ENCODE measurements at regions not wholly inside any gene's neighbourhood (a gene's known extent, or its start where the extent isn't known, plus 50 kb on each side); places are given as distances from the start of the nearest gene placed in this dataset.
A peak's percentile ranks its signal among the peaks of the same experiment; 100 is the strongest.
"Not testable (repeated sequence)": the region's sequence is repeated elsewhere in the genome, so short reads cannot be mapped to it uniquely, and the experiment has no call there.

DNA sequence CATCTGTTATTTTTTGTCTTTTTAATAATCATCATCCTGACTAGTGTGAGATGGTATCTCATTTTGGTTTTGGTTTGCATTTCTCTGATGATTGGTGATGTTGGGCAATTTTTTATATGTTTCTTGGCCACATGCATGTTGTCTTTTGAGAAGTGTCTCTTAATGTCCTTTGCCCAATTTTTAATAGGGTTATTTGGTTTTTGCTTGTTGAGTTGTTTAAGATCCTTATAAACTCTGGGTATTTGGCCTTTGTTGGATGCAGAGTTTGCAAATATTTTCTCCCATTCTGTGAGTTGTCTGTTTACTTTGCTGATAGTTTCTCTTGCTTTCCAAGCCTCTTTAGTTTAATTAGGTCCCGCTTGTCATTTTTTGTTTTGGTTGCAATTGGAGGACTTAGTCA lies 152.1 kb upstream of the MED14 start:
- TF ChIP-seq, protein P1, sequence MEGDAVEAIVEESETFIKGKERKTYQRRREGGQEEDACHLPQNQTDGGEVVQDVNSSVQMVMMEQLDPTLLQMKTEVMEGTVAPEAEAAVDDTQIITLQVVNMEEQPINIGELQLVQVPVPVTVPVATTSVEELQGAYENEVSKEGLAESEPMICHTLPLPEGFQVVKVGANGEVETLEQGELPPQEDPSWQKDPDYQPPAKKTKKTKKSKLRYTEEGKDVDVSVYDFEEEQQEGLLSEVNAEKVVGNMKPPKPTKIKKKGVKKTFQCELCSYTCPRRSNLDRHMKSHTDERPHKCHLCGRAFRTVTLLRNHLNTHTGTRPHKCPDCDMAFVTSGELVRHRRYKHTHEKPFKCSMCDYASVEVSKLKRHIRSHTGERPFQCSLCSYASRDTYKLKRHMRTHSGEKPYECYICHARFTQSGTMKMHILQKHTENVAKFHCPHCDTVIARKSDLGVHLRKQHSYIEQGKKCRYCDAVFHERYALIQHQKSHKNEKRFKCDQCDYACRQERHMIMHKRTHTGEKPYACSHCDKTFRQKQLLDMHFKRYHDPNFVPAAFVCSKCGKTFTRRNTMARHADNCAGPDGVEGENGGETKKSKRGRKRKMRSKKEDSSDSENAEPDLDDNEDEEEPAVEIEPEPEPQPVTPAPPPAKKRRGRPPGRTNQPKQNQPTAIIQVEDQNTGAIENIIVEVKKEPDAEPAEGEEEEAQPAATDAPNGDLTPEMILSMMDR (IDR thresholded peaks at IDR 0.05; ENCODE audit: insufficient read depth, low read depth, low read length, missing control alignments), result no peak
- H3K4me3 ChIP-seq (ENCODE audit: low read depth, low read length), result no peak overlapping the region
- no peak for DNase-seq (ENCODE audit: low read depth)

DNA sequence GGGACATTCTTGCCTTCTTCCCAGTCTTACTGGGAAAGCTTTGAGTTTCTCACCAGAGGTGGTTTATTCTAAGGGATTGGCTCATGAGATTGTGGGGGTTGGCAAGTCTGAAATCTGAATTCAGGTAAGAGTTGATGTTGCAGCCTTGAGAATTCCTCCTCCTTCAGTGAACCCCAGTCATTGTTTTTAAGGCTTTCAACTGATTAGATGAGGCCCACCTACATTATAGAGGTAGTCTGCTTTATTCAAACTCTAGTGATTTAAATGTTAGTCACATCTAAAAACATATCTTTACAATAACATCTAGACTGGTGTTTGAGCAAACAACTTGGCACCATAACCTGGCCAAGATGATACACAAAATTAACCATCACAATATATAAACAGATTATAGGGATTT lies 156.5 kb upstream of the MED14 start:
- TF ChIP-seq, protein P1 (IDR thresholded peaks at IDR 0.05; ENCODE audit: insufficient read depth, low read depth, low read length, missing control alignments), result no peak
- H3K4me3 ChIP-seq (ENCODE audit: low read depth, low read length), result no peak overlapping the region
- no peak for DNase-seq (ENCODE audit: low read depth)

DNA sequence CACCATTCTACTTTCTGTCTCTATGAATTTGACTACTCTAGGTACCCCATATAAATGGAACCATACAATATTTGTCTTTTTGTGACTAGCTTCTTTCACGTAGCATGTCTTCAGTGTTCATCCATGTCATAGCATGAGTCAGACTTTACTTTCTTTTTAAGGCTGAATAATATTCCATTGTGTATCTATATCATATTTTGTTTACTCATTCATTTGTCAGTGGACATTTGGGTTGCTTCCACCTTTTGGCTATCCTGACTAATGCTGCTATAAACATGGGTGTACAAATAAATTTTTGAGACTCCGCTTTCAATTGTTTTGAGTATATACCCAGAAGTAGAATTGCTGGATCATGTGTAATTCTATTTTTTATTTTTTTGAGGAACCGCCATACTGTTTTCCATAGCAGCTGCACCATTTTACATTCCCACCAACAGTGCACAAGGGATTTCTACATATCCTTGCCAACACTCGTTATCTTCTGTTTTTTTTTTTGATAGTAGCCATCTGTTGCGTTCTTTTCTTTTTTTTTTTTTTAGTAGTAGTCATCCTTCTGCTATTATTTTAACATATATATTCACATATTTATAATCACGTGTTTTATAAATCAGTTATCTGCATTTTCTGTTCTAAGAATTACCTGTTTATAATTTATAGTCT lies 158.0 kb upstream of the MED14 start:
- no peak for DNase-seq (ENCODE audit: low read depth)
- TF ChIP-seq, protein P1 (IDR thresholded peaks at IDR 0.05; ENCODE audit: insufficient read depth, low read depth, low read length, missing control alignments), result no peak
- H3K4me3 ChIP-seq (ENCODE audit: low read depth, low read length), result no peak overlapping the region

DNA sequence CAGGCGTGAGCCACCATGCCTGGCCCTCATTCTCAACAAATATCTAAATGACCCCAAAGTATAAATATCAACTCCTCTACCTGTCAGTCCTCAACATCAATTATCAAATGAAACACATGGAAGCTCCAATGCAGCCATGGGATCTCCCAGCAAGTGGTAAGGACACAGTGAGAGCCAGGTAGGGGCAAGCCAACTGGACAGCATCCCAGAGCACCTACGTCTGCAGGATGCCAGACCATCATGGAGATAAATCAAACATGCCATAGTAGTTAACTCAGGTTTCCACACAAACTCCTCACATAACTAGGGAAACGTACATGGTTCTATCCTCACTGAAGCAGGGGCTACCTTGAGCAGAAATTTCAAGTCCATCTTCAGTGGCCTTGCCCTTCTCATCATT lies 159.9 kb upstream of the MED14 start:
- TF ChIP-seq, protein P1 (IDR thresholded peaks at IDR 0.05; ENCODE audit: insufficient read depth, low read depth, low read length, missing control alignments), result no peak
- no peak for DNase-seq (ENCODE audit: low read depth)

DNA sequence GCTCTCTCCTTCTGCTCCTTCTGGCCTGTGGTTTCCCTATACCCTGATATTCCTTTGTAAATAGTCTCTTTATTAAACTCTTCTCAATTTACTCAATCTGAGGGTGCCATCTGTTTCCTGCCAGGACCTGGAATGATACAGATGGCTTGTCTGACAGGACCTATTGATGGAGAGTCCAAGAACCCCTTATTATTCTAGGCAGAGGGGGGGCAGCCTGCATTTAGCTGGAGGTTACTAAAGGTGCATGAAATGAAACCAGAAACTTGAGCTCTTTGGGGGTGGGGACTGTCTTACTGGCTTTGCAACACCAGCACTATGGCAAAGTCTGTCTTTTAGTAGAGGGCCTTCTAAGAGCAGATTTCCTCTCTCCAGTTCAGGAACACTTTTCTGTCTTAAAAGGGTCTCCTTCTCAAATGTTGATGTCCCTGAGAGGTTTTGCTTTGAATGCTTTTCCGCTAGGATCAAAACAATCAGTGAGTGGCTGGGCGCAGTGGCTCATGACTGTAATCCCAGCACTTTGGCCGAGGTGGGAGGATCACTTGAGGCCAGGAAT lies 162.5 kb upstream of the MED14 start:
- H3K4me3 ChIP-seq (ENCODE audit: low read depth, low read length), result no peak overlapping the region
- DNase-seq (ENCODE audit: low read depth), result peak; percentile 1
- TF ChIP-seq, protein P1 (IDR thresholded peaks at IDR 0.05; ENCODE audit: insufficient read depth, low read depth, low read length, missing control alignments), result no peak

More for the DNA sequence above, 159.9 kb upstream of the MED14 start:
- H3K4me3 ChIP-seq (ENCODE audit: low read depth, low read length), result no peak overlapping the region

DNA sequence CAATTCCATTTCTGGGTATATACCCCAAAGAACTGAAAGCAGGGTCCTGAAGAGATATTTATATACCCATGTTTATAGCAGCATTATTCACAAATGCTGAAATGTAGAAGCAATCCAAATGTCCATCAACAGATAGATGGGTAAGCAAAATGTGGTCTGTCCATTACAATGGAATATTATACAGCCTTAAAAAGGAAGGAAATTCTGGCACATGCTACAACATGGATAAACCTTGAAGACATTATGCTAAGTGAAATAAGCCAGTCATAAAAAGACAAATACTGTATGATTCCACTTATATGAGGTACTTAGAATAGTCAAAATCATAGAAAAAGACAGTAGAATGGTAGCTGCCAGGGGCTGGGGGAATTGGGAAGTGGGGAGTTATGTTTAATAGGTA lies 169.4 kb upstream of the MED14 start:
- H3K4me3 ChIP-seq (ENCODE audit: low read depth, low read length); DNase-seq (ENCODE audit: low read depth): not testable (repeated sequence)

DNA sequence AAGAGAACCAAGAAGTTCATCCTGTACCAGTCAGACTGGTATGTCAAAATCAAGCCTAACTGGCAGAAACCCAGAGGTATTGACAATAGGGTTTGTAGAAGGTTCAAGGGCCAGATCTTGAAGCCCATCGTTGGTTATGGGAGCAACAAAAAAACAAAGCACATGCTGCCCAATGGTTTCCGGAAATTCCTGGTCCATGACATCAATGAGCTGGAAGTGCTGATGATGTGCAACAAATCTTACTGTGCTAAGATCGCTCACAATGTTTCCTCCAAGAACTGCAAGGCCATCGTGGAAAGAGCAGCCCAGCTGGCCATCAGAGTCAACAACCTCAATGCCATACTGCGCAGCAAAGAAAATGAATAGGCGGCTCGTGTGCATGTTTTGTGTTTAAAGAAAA lies 172.7 kb upstream of the MED14 start:
- no peak for DNase-seq (ENCODE audit: low read depth)
- TF ChIP-seq, protein P1 (IDR thresholded peaks at IDR 0.05; ENCODE audit: insufficient read depth, low read depth, low read length, missing control alignments), result no peak

More for the DNA sequence above, 172.7 kb upstream of the MED14 start:
- no peak overlapping the region for H3K4me3 ChIP-seq (ENCODE audit: low read depth, low read length)
